Tibial nerve (tissue), 4 donors: ENCODE measurements at regions not wholly inside any gene's neighbourhood (a gene's known extent, or its start where the extent isn't known, plus 50 kb on each side); places are given as distances from the start of the nearest gene placed in this dataset.
"Not testable (repeated sequence)": the region's sequence is repeated elsewhere in the genome, so short reads cannot be mapped to it uniquely, and the experiment has no call there.

ENCODE experiments used
- EP300 ChIP-seq, 2 donors: sonication (generic); formaldehyde crosslinking; IDR thresholded peaks; one replicate each; pipeline ENCODE4 v1.6.1; 2017; ENCODE audit warnings: antibody characterized with exemption in 2 of 2, mild to moderate bottlenecking in 1 of 2
- TF ChIP-seq, protein P1 (sequence below), 5 experiments: fragments of 200-600 bp in 3 of 5; fragments of 450-650 bp in 2 of 5; sonication (generic) in 3 of 5; IDR thresholded peaks; one replicate each; pipeline ENCODE4 v1.5.1; 2016 to 2019; ENCODE audit warnings: antibody characterized with exemption in 5 of 5, mild to moderate bottlenecking in 3 of 5, moderate library complexity in 2 of 5

DNA sequence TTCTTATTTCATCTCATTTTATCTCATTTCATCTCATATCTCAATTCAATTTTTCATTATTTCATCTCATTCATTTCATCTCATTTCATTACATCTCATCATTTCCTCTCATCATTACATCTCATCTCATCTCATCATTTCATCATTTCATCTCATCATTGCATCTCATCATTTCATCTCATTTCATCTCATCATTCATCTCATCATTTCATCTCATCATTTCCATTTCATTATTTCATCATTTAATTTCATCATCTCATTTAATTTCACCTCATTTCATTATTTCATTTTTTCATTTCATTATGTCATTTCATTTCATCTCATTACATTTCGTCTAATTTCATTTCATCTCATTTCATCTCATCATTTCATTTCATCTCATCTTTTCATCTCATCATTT, 2867.8 kb downstream of the RPIA start:
- TF ChIP-seq, protein P1, sequence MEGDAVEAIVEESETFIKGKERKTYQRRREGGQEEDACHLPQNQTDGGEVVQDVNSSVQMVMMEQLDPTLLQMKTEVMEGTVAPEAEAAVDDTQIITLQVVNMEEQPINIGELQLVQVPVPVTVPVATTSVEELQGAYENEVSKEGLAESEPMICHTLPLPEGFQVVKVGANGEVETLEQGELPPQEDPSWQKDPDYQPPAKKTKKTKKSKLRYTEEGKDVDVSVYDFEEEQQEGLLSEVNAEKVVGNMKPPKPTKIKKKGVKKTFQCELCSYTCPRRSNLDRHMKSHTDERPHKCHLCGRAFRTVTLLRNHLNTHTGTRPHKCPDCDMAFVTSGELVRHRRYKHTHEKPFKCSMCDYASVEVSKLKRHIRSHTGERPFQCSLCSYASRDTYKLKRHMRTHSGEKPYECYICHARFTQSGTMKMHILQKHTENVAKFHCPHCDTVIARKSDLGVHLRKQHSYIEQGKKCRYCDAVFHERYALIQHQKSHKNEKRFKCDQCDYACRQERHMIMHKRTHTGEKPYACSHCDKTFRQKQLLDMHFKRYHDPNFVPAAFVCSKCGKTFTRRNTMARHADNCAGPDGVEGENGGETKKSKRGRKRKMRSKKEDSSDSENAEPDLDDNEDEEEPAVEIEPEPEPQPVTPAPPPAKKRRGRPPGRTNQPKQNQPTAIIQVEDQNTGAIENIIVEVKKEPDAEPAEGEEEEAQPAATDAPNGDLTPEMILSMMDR (IDR thresholded peaks at IDR 0.05) = not testable (repeated sequence)
- TF ChIP-seq EP300 (IDR thresholded peaks at IDR 0.05) = not testable (repeated sequence)
